NCI-H526 treated with DMSO at 0.1 percent for 48 hours (cell line): ENCODE measurements at regions not wholly inside any gene's neighbourhood (a gene's known extent, or its start where the extent isn't known, plus 50 kb on each side); places are given as distances from the start of the nearest gene placed in this dataset.

Experiments
- DNase-seq: peaks from one replicate; lab custom pipeline; 2025; lab: John Stamatoyannopoulos, UW

- DNase-seq = no peak
Observed at GRCh38 chr16:86319585-86320236, 190.6 kb upstream of the FOXF1 start.

DNA sequence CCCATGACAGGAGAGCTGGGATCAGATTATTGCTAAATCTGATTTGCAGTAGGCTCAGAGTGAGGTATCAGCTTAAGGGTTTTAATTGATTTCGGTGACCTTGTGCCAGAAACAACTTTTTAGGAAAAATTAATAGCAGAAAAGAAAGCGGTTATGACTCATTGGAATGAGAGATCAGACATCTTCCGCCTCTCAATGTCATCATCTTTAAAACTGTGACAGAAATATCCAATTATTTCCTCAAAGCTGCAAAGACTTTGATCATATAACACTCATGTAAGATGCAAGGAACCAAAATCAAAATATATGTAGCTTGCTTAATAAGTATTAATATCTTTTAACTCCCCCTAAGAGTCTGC, 190.1 kb upstream of the FOXF1 start:
- DNase-seq = no peak

- DNase-seq = no peak
Observed at GRCh38 chr16:86321491-86321890, 188.8 kb upstream of the FOXF1 start.

- no peak for DNase-seq
Observed at GRCh38 chr16:86322283-86322682, 188.0 kb upstream of the FOXF1 start.

GRCh38 chr16:86322806-86323205, 187.5 kb upstream of the FOXF1 start:
- DNase-seq = no peak

DNA sequence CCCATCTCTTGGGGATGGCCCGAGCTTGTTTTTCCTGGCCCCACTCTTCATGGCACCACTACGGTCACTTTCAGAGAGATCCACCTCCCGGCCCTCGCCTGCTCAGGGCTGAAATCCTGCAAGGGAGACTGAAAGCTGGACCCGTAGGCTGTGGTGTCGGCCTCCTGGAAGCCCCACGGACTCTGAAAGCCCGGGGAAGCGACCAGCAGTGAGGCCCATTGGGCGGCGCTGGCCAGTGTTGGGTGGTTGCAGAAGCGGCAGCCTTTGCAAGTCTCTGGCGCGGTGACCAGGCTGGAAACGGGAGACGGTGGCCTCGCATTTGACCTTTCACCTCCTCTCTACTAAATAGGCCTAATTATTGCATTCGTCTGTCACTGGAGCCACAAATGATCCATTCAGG, 186.0 kb upstream of the FOXF1 start:
- DNase-seq = no peak

DNA sequence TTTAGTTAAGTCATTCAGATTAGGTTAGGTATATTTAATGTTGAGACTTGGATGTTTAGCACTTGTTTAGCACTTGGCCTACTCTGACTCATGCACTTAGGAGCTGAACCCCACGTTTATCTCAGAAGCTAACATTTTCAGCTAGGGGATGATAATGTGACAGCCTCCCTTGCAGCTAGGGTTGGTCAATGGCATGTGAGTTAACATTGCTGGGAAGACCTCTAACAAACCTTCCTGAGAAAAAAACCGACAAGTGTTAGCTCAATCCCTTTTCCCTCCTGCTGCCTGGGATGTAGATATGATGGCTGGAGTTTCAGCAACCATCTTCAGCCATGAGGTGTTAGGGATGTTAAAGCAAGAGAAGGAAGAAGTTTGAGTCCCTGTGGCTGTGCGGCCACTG, 185.0 kb upstream of the FOXF1 start:
- no peak for DNase-seq

DNA sequence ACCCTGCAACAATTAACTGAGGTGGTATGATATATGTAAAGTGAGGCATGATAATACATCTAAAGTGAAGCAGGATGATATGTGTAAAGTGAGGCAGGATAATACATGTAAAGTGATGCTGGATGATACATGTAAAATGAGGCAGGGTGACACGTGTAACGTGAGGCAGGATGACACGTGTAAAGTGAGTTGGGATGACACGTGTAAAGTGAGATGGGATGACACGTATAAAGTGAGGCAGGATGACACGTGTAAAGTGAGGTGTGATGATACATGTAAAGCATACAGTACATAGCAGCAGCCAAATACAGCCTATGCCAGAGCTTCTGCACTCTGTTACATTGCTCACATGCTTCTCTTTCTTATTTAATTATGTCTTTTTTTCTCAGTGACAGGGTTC, 184.4 kb upstream of the FOXF1 start:
- DNase-seq = no peak

GRCh38 chr16:86327321-86327720, 183.0 kb upstream of the FOXF1 start:
- DNase-seq = no peak

- no peak for DNase-seq
Observed at GRCh38 chr16:86330906-86331305, 179.4 kb upstream of the FOXF1 start.

GRCh38 chr16:86334079-86334635, 176.2 kb upstream of the FOXF1 start:
- no peak for DNase-seq

DNA sequence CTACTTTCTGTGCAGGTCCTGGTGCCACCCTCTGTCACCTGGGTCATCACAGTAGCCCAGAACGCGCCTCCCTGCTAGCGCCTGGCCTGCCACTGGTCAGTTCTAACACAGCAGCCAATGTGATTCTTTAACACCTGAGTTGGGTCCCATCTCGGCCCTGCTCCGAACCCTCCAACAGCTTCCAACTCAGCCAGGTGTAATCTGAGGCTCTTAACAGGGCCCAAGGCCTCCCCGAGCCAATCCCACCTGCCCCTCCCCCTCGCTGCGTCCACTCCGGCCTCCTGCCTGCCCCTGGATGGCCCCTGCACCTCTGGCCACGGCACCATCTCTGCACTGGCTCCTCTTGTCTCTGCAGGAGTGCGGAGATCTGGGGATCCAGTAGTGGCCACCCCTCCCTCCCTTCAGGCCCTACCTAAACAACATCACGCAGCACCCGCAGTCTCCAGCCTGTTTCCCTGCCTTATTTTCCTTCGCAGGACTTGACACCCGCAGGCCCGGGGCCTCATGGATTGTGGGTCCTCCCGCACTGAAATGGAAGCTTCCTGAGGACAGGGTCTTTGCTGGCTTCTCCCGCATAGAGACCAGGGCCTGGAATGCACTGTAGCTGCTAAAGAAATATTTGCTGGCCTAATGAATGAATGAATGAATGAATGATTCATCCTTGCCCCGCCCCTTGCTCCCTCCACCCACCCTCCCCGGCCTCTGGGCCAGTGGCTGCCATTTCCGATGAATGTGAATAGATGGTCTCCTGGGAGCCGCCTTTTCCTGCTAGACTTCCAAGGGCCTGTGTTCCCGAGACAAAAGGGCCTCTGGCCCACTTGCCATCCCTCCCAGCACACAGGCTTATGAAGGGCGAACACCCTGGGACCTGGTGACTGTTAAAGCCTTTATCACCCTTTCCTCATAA, 174.8 kb upstream of the FOXF1 start:
- DNase-seq = no peak

DNA sequence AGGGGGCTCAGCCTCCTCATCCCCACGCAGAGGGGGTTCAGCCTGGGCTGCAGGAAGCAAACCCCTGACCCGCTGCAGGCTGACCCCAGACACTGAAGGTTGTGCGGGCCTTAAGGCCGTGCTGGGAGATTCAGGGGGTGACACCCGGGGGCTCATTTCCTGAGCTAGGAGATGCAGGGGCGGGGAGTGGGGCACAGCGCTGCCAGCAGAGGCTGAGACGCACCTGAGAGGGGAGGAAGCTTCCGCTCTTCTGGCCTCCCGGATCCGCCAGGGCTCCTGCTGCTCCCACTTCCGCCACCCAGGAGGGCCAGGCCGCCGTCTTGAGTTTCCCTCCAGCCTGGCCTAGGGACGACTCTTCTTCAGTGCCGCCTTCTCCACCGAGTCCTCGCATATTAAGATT, 173.2 kb upstream of the FOXF1 start:
- DNase-seq = no peak

GRCh38 chr16:86337581-86338402, 172.5 kb upstream of the FOXF1 start:
- no peak for DNase-seq

- DNase-seq = no peak
Observed at GRCh38 chr16:86338403-86339115, 171.8 kb upstream of the FOXF1 start.

GRCh38 chr16:86342161-86342834, 168.0 kb upstream of the FOXF1 start:
- no peak for DNase-seq

GRCh38 chr16:86343027-86343795, 167.1 kb upstream of the FOXF1 start:
- no peak for DNase-seq

GRCh38 chr16:86343796-86344585, 166.3 kb upstream of the FOXF1 start:
- DNase-seq = no peak

- no peak for DNase-seq
Observed at GRCh38 chr16:86344586-86344871, 165.8 kb upstream of the FOXF1 start.

GRCh38 chr16:86344881-86345280, 165.4 kb upstream of the FOXF1 start:
- DNase-seq = no peak
